NCI-H446 (cell line): ENCODE measurements at regions not wholly inside any gene's neighbourhood (a gene's known extent, or its start where the extent isn't known, plus 50 kb on each side); places are given as distances from the start of the nearest gene placed in this dataset.

Experiments used
- DNase-seq, 2 experiments: peaks; one replicate each; lab custom pipeline; 2025; lab: John Stamatoyannopoulos, UW

- DNase-seq, result no peak
These were observed 473.9 kb downstream of the NR2F1-AS1 start for GRCh38 chr5:93107141-93107540.

GRCh38 chr5:93101661-93102060 is 479.4 kb downstream of the NR2F1-AS1 start:
- no peak for DNase-seq

DNA sequence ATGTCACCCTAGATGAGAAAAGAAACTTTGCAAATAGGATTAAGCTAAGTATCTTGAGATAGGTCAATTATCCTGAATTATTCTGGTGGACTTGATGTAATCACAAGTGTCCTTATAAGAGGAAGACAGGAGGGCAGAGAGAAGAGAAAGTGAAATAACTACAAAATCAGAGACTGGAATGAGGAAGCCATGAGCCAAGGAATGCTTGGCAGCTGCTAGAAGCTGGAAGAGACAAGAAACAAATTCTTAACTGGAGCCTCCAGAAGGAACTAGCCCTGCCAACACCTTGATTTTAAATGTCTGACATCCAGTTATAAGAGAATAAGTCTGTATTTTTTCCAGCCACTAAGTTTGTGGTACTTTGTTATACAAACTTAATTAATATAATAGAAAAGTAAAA is 480.0 kb downstream of the NR2F1-AS1 start:
- DNase-seq, result peak in 1 of 2 experiments; percentile 7

GRCh38 chr5:93100428-93100827 is 480.6 kb downstream of the NR2F1-AS1 start:
- no peak for DNase-seq

GRCh38 chr5:93099902-93100347 is 481.1 kb downstream of the NR2F1-AS1 start:
- no peak for DNase-seq

DNA sequence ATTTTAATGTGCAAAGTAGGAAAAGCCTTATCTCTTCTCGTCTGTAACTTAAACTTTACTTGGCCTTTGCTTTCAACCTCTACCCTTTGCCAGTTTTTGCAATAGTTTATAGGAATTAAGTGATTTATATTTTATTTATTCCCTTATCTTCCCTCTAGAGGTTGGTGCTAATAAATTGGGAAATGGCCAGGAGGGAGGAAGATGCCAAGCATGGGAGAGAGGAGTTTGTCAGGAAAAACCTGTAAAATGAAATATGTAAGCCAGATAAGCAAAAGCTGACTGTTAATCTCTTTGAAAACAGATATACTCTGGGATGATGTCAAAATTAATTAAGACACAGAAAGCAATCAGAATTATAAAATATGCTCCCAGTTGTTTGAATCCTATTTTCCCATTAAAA is 484.5 kb downstream of the NR2F1-AS1 start:
- DNase-seq, result no peak

GRCh38 chr5:93092349-93093105 is 488.5 kb downstream of the NR2F1-AS1 start:
- peak in 1 of 2 experiments; percentile 8 for DNase-seq

DNA sequence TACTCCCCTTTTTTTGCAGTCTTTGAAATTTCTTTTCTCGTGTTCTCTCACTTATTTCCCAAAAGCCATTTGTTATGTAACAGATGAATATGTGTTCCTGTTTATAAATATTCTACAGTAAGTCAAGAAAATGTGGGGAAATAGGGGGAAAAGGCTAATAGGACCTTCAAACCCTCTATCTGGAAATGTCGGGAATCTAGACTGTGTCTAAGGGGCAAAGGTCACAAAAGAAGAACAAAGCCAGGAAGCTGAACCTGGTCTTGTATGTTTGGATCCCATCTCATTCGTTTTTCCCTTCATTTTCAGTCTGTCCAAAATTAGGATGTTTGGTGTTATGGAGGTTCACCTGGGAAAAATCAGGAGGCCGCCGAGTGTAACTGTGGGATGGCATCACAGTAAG is 490.3 kb downstream of the NR2F1-AS1 start:
- no peak for DNase-seq

DNA sequence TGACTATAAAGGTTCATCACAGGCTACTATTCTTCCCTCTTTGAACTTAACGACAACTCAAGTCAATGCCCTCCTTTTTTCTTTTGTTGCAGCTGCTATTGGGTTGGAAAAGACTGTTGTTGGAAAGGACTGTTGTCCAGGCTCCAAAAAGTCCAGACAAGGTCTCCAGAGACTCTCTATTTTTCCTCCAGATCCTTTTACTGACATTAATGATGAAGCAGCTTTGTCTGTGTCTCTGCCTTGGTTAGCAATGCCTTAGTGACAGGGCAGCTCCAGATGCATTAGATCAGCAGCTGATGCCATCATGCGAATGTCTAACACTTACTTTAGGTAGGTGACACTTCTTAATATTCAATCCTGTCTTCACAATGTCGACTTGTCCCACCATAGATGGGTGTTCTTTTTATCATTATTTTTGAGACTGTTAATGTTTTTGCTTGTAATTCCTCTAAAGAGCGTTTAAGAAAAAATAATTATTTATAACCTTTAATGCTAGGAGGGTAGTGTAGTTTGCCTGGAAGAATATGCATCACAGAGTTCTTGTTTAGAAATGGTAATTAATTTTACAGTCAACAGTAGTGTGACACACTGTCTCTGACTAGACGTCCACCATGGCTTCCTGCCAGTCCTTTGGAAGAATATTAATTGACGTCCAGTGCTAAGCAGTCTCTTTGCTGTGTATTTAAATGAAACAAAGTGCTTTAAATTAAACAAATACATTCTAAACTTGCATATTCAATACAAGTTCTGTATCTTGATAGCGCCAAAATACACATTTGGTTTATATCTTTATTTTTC is 492.2 kb downstream of the NR2F1-AS1 start:
- peak in 1 of 2 experiments; percentile 21 for DNase-seq

- no peak for DNase-seq
These were observed 493.7 kb downstream of the NR2F1-AS1 start for GRCh38 chr5:93087326-93087725.

DNA sequence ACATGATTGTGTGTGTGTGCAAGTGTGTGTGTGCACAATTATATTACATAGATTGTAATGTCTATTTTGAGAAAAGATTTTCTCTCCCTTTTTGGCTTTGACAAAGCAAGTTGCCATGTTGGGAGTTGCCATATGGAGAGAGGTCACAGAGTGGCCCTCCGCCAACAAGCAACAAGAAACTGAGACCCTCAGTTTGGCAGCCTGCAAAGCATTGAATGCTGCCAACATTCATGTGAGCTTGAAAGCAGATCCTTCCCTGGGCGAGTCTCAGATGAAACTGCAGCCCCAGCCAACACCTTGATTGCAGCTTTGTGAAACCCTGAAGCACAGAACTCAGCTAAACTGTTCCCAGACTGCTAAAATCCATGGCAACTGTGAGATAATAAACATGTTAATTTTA is 498.0 kb downstream of the NR2F1-AS1 start:
- DNase-seq, result peak; percentile 27 to 72

DNA sequence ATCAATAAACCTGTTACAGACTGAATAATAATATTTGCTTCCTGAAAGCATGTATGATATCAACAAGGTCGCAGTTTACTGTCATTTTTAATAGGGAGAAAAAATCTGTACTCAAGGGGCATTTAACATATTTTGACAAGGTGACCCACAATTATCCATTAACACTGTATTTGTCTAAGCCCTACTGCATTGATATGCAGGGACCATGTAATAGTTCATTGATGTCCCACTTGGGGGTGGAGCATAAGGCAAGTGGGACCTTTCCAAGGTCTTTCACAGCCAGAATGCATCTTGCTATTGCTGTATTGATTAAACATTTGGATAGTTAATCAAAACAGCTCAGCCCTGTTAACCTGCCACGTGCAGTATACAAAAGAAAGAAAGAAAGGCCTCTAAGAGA is 502.0 kb downstream of the NR2F1-AS1 start:
- no peak for DNase-seq

DNA sequence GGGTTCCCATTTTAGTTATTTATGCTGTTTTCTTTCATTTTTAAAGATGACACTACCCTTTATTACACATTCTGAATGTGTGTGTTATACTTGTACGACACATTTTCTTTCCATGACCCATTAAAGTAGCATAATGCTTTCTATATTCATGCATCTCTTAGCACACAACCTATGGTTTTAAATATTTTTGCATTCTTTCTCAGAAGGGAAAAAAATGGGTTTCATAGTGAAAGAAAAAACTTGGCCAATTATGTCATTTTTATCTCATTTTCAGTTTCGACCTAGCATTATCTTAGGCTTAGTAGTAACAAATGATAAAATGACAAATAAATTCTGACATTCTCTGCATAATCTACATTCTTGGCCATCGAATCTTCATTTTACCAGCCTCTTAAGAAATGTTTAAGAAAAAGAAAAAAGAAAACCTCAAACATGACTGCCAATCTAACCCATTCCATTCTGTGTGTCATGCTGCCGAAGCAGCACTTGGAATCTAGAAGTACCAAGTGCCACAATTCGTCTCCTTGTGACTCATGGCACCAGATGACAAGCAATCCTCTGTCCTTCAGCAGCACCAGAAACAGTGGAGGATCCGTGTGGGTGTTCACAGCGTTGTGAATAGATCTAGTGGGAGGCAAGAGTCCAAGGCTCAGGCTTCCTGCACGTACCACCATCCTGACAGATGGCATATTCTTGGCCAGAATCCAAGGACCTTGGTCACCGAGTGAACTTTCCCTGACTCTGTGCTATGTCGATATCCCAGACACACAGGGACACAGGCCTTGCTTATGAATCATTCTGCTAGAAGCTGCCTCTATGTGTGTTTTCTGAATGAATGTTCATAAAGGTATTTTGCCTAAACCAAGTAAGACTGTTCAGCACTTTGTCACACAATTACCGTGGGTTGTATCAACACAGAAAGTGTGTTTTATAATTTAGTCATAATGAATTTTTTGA is 502.7 kb downstream of the NR2F1-AS1 start:
- peak; percentile 66 to 91 for DNase-seq

- DNase-seq, result no peak
These were observed 504.5 kb downstream of the NR2F1-AS1 start for GRCh38 chr5:93076566-93076965.

DNA sequence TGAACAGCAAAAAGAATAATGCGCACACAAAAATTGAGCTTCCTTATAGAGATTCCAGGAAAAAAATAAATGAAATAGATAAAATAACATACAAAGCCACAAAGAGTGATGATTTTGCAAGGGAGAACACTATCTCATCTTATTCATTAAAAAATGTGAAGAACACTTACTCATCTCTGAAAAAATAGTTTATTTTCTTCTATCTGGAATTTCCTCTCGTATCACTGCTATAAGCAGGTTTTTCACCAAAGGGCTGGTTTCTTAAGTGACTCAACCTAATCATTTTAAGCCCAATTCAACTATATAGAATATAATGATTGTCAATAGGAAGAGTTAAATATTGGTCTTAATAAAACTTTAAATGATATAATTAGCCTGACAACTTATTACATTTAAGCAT is 504.9 kb downstream of the NR2F1-AS1 start:
- no peak for DNase-seq

GRCh38 chr5:93073547-93073946 is 507.5 kb downstream of the NR2F1-AS1 start:
- DNase-seq, result no peak

GRCh38 chr5:93072831-93073459 is 508.1 kb downstream of the NR2F1-AS1 start:
- DNase-seq, result no peak

GRCh38 chr5:93071710-93072109 is 509.3 kb downstream of the NR2F1-AS1 start:
- no peak for DNase-seq

GRCh38 chr5:93070938-93071337 is 510.1 kb downstream of the NR2F1-AS1 start:
- no peak for DNase-seq

GRCh38 chr5:93069276-93069675 is 511.7 kb downstream of the NR2F1-AS1 start:
- no peak for DNase-seq

DNA sequence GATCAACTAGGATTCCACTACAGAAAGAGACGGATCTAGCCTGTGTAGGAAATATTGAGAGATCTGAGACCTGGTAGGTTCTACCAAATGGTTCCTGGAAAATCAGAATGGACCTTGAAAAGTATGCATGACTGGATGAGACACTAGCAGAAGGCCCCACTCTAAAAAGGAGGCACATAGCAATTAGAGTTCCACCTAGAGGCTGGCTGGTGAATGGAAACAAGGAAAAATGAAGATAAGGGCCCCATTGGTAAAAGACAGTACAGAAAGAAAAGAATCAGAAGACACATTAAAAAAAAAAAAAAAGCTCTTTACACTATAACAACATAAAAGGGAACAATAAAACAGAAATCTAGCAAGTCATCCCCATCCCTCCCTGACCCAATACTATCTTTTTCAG is 518.5 kb downstream of the NR2F1-AS1 start:
- no peak for DNase-seq

- no peak for DNase-seq
These were observed 522.7 kb downstream of the NR2F1-AS1 start for GRCh38 chr5:93058309-93058708.
